GM19467 (cell line): ENCODE measurements at regions not wholly inside any gene's neighbourhood (a gene's known extent, or its start where the extent isn't known, plus 50 kb on each side); places are given as distances from the start of the nearest gene placed in this dataset.

Experiments
- ATAC-seq: cut with Tn5 transposase; IDR thresholded peaks from one replicate; pipeline ENCODE4 v1.9.1; 2021; ENCODE audit warnings: mild to moderate bottlenecking, moderate library complexity; ENCODE audit not compliant: unreplicated experiment

DNA sequence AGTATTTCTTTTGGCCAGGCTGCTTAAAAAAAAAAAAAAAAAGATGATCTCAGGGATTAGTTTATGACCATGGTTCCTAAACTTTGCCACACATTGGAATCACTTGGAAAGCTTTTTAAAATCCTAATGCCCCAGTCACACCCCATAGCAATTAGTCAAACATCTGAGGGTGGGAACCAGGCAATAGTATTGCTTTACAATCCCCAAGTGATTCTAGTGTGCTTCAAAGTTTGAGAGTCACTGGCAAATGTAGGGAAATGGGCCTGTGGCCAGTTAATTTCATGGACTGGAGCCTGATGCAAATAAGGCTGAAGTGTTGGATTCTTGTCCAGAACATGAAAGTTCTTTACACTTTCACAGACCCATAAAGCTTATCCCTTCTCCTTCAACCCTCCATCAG lies 374.6 kb upstream of the ESRRG start:
- no peak for ATAC-seq

DNA sequence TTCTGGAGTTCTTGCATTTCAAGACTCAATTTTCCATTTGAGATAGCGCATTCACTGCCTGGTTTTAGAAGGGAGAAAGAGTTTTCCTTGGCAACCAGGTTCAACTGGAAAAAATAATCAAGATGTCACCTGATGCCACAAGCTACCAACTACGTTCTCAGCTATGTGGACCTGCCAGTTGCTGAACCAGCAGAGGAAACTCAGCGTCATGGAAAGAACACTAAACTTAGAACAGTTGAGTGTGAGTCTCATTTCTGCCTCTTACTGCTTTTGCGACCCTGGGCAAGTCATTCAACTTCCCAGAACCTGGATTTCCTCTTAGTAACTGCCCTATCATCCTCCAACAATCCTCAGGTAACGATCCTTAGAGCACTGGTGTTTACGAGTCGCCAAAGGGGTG lies 373.0 kb upstream of the ESRRG start:
- no peak for ATAC-seq

GRCh38 chr1:217095050-217095622 lies 371.9 kb upstream of the ESRRG start:
- no peak for ATAC-seq

GRCh38 chr1:217091561-217091960 lies 368.3 kb upstream of the ESRRG start:
- no peak for ATAC-seq

GRCh38 chr1:217090060-217090911 lies 367.1 kb upstream of the ESRRG start:
- ATAC-seq = no peak

- no peak for ATAC-seq
These were observed 366.3 kb upstream of the ESRRG start for GRCh38 chr1:217089361-217090014.

- no peak for ATAC-seq
These were observed 365.5 kb upstream of the ESRRG start for GRCh38 chr1:217088521-217089284.

GRCh38 chr1:217088011-217088410 lies 364.8 kb upstream of the ESRRG start:
- no peak for ATAC-seq

GRCh38 chr1:217079584-217079983 lies 356.4 kb upstream of the ESRRG start:
- ATAC-seq = no peak

DNA sequence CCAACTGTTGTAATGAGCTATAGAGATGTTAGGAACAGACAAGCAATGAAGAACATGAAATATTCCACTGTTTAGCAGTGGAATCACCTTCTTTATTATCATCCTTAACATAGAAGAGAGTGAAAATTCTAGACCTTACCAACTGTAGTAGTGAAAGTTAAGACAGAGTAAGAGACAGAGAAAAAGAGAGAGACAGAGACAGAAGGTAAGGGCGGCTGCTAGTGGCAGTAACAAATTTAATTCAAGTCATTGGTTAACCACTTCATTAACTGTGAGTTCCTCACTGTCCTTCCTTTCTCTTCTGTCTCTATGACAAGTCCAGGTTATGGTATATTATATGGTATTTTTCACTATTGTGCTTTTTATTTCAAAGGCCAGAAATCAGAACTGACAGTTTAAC lies 355.7 kb upstream of the ESRRG start:
- no peak for ATAC-seq

DNA sequence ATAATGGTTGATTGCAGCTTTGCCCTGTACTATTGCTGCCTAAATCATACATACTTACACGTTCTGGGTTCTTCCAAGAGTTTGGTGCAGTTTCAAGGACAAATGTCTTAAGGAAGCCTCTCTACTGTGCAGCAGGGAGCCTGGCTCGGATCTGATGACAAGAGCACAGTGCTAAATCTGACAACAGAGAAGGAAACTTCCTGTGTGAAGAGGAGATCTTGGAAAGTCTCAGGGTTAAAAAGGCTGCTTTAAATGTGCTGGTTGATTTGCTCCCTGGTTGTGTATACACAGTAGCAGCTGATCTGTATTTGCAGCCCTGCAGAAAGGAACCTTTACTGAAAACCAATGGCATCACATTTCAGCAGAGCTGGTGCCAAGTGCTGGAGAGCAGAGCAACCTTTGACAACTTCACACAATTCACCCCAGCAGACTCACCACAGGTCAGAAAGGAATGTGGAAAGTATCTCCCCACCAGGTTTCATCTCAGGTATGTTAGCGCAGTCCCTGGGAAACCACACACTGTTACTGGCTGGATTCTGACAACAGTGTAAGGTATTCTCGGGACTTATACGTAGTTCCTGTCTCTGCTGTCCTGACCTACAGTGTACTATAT lies 355.0 kb upstream of the ESRRG start:
- no peak for ATAC-seq

- ATAC-seq = no peak
These were observed 354.2 kb upstream of the ESRRG start for GRCh38 chr1:217077426-217077825.

DNA sequence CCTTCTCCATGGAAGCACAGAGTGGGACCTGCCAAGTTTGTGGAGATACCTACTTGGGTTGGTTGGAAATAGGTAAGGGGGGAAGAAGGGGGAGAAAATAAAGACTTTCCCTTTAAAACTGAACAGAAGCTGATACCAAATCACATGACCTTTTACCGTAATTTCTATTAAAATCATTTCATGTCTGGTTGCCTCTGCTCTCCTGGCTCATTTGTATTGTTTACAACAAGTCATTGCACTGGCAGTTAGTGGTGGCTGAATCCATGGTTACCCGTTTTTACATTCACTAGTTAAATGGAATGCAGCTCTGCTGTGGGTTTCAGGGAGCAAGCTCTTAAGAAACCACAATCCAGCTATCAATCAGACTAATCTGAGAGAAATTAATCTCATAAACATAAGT lies 353.7 kb upstream of the ESRRG start:
- no peak for ATAC-seq

DNA sequence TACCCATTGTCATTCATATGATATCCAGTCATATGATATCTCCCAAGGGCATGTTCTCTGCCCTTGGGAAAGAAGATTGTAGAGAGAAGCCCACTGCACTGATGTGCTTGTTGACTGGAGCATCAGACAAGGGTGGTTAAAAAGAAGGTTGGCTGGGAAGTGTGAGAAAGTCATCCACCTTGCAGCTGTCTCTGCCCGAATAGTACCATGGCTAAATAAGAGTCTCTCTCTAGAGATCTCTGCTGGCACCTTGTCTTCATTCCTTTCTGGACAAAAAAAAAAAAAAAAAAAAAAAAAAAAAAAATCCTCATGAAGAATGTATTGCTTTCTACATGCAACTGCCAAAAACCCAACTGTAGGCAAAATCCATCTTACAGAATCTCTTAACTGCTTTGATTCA lies 349.7 kb upstream of the ESRRG start:
- no peak for ATAC-seq

- no peak for ATAC-seq
These were observed 344.4 kb upstream of the ESRRG start for GRCh38 chr1:217067642-217068041.

DNA sequence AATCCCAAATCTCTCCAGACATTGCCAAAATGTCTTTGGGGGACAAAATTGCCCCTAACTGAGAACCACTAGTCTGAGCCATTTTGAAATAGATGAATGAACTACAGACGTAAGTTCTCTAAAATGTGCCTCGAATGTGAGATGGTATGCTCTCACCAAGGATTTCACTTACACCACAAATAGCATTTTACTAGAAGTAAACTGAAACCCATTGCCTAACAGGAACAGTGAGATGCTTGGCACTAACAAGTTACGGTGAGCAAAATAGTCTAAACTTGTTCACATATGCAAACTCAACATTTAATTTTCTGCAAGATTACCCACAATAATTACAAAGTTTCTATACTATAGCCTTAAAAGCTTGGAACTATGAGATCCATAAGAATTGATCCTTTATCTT lies 343.6 kb upstream of the ESRRG start:
- no peak for ATAC-seq

GRCh38 chr1:217063172-217063908 lies 340.1 kb upstream of the ESRRG start:
- no peak for ATAC-seq

- no peak for ATAC-seq
These were observed 339.4 kb upstream of the ESRRG start for GRCh38 chr1:217062586-217062985.

DNA sequence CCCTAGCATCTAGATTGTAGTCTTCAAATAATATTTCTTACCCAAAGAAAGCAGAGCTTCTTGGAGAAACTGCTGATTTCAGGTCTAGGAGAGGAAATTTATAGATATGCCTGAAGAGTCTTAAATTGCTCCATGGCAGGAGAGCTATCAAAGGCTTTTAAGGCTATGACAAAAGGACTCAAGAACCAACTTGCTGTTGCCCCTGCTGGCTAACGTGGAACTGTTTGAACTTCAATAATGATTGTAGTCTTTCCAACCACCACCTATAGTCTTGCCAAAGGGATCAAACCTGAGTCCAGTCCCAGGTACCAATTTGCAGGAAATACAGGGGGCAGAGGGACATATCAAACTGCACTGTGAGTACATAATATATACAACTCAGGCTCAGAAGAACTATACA lies 336.2 kb upstream of the ESRRG start:
- ATAC-seq = no peak

- no peak for ATAC-seq
These were observed 330.4 kb upstream of the ESRRG start for GRCh38 chr1:217053676-217054075.
